ENCODE measurements at regions not wholly inside any gene's neighbourhood (a gene's known extent, or its start where the extent isn't known, plus 50 kb on each side); places are given as distances from the start of the nearest gene placed in this dataset.
A peak's percentile ranks its signal among the peaks of the same experiment; 100 is the strongest.

GRCh38 chr5:167790462-167791260 is 500.8 kb upstream of the WWC1 start:
- Histone ChIP-seq H3K27me3 (no peaks in the 10 kb centered on the region), H3K4me3 (no peak overlapping the region), H3K9me3 (ENCODE audit: low read depth) (no peaks in the 10 kb centered on the region), H3K27ac (no peak overlapping the region), H3K36me3 (no peaks in the 10 kb centered on the region), H3K4me1 (ENCODE audit: low read depth) (no peaks in the 10 kb centered on the region)
- peak in 1 of 2 donors; percentile 73 for DNase-seq (ENCODE audit: low read depth in 1 of 2, low spot score in 1 of 2)
- TF ChIP-seq, protein P1, sequence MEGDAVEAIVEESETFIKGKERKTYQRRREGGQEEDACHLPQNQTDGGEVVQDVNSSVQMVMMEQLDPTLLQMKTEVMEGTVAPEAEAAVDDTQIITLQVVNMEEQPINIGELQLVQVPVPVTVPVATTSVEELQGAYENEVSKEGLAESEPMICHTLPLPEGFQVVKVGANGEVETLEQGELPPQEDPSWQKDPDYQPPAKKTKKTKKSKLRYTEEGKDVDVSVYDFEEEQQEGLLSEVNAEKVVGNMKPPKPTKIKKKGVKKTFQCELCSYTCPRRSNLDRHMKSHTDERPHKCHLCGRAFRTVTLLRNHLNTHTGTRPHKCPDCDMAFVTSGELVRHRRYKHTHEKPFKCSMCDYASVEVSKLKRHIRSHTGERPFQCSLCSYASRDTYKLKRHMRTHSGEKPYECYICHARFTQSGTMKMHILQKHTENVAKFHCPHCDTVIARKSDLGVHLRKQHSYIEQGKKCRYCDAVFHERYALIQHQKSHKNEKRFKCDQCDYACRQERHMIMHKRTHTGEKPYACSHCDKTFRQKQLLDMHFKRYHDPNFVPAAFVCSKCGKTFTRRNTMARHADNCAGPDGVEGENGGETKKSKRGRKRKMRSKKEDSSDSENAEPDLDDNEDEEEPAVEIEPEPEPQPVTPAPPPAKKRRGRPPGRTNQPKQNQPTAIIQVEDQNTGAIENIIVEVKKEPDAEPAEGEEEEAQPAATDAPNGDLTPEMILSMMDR (IDR thresholded peaks at IDR 0.05; ENCODE audit: low read depth, low read length) = no peak

GRCh38 chr5:167792514-167792913 is 498.9 kb upstream of the WWC1 start:
- no peaks in the 10 kb centered on the region for H3K9me3 ChIP-seq (ENCODE audit: low read depth)
- H3K4me1 ChIP-seq (ENCODE audit: low read depth) = no peaks in the 10 kb centered on the region
- H3K4me3 ChIP-seq = no peak overlapping the region
- no peaks in the 10 kb centered on the region for H3K27me3 ChIP-seq
- DNase-seq (ENCODE audit: low read depth in 1 of 2, low spot score in 1 of 2) = no peak
- no peak overlapping the region for H3K27ac ChIP-seq
- no peaks in the 10 kb centered on the region for H3K36me3 ChIP-seq
- TF ChIP-seq, protein P1 (IDR thresholded peaks at IDR 0.05; ENCODE audit: low read depth, low read length) = no peak

- DNase-seq (ENCODE audit: low read depth in 1 of 2, low spot score in 1 of 2) = no peak
- H3K4me1 ChIP-seq (ENCODE audit: low read depth) = no peaks in the 10 kb centered on the region
- H3K27me3 ChIP-seq = no peaks in the 10 kb centered on the region
- TF ChIP-seq, protein P1 (IDR thresholded peaks at IDR 0.05; ENCODE audit: low read depth, low read length) = no peak
- no peaks in the 10 kb centered on the region for H3K9me3 ChIP-seq (ENCODE audit: low read depth)
- H3K4me3 ChIP-seq = no peak overlapping the region
- no peak overlapping the region for H3K27ac ChIP-seq
- no peaks in the 10 kb centered on the region for H3K36me3 ChIP-seq
Observed at GRCh38 chr5:167793700-167794099, 497.7 kb upstream of the WWC1 start.

DNA sequence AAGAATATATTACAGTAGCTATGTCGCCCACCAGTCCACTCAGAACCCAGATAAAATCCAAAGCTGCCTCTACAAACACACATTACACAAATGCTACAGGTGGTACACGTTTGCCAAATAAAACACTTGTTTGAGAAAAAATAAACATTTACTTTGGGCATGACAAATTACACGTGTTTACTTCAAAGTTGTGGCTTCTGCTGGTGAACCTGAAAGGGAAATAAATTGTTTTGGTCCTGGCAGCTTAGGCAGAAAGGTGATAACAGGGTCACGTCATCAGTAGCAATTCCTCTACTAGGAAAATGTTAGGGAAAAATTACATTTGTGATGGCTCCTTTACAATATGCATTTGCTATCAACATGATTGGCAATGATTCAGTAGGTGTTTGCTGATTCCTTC is 497.3 kb upstream of the WWC1 start:
- TF ChIP-seq, protein P1 (IDR thresholded peaks at IDR 0.05; ENCODE audit: low read depth, low read length) = no peak
- no peak for DNase-seq (ENCODE audit: low read depth in 1 of 2, low spot score in 1 of 2)
- Histone ChIP-seq H3K4me3 (no peak overlapping the region), H3K36me3 (no peaks in the 10 kb centered on the region), H3K27ac (no peak overlapping the region), H3K4me1 (ENCODE audit: low read depth) (no peaks in the 10 kb centered on the region), H3K27me3 (no peaks in the 10 kb centered on the region), H3K9me3 (ENCODE audit: low read depth) (no peaks in the 10 kb centered on the region)

DNA sequence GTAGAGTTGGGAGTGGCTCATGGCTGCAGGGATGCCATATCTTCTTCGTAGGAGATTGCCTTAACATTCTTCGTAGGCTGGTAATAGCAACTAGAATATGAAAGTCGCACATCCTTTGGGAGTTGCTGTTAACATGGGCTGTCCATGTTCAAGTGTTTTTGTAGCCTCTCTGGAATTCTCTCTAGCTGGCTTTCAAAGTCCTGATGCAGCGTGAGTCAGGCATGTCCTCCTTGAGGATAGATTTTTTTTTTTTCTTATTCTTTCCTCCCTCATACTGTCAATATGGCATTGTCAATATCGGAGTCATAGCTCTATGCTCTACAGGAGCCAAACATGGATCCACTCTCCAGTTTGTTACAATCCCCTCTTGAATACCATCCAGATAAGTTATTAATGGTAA is 494.8 kb upstream of the WWC1 start:
- Histone ChIP-seq H3K4me3 (no peak overlapping the region), H3K27me3 (no peaks in the 10 kb centered on the region), H3K4me1 (ENCODE audit: low read depth) (no peaks in the 10 kb centered on the region), H3K9me3 (ENCODE audit: low read depth) (no peaks in the 10 kb centered on the region), H3K27ac (no peak overlapping the region), H3K36me3 (no peaks in the 10 kb centered on the region)
- DNase-seq (ENCODE audit: low read depth in 1 of 2, low spot score in 1 of 2) = no peak
- TF ChIP-seq, protein P1 (IDR thresholded peaks at IDR 0.05; ENCODE audit: low read depth, low read length) = no peak

All from cardiac muscle cell (in vitro differentiated cells and primary cell).